HG02970 (cell line): ENCODE measurements at regions not wholly inside any gene's neighbourhood (a gene's known extent, or its start where the extent isn't known, plus 50 kb on each side); places are given as distances from the start of the nearest gene placed in this dataset.

Experiments
- ATAC-seq: cut with Tn5 transposase; IDR thresholded peaks from one replicate; pipeline ENCODE4 v1.9.1; 2021; ENCODE audit warnings: mild to moderate bottlenecking, moderate library complexity, moderate number of reproducible peaks; ENCODE audit not compliant: unreplicated experiment, low FRiP score

DNA sequence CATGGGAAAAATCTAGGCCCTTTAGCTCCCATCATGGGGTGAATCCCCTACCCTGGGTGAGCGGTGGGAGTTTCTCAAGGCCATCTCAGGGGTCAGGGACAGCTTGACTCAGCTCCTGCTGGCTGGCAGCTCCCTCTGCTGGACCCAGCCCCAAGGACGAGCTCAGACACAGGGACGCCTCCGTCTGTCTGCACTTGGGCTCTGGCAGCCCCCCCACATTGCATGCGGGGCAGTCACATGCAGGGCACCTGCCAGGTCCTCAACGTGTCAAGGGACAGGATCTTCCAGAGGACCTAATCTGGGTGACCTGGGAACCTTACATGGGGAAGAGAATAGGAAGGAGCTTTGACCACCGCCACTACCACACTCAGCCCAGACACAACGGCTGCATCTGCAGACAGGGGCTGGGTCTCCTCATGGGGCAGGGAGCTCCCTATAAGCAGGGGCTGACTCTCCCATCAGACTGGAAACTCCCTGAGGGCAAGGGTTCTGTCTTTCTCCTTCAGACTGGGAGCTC lies 173.4 kb downstream of the MRPL14 start:
- no peak for ATAC-seq

DNA sequence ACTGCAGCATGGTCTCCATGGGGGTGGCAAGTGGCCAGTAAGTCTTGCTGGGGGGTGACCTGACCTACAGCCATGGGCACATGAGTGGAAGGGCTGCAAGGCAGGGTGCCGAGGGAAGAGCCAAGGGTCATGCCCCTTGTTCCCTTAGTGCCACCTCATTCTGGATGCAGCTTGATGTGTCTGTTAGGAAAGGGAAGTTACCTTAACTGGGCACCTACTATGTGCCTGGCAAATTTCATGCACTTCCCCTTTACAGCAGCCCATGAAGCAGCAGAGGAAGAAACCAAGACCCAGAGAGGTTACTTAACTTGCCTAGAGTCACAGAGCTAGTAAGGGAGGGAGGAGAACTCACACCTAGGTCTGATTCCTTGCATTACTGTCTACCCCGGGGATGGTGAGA lies 174.0 kb downstream of the MRPL14 start:
- no peak for ATAC-seq

DNA sequence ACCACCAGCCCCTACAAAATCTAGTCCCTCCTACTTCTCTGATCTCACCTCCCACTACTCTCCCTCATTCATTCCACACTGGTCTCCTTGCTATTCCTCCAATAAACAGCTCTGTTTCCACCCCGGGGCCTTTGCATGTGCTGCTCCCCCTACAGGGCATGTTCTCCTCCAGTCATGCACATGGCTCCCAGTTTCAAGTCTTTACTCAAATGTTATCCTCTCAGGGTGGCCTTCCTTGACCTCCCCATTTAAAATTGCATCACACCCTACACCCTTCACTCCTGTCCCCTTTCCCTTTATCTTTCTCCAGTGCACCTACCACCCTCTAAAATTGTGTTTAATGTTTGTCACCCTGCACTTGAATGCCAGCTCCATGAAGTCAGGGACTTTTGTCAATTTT lies 174.5 kb downstream of the MRPL14 start:
- ATAC-seq, result no peak

DNA sequence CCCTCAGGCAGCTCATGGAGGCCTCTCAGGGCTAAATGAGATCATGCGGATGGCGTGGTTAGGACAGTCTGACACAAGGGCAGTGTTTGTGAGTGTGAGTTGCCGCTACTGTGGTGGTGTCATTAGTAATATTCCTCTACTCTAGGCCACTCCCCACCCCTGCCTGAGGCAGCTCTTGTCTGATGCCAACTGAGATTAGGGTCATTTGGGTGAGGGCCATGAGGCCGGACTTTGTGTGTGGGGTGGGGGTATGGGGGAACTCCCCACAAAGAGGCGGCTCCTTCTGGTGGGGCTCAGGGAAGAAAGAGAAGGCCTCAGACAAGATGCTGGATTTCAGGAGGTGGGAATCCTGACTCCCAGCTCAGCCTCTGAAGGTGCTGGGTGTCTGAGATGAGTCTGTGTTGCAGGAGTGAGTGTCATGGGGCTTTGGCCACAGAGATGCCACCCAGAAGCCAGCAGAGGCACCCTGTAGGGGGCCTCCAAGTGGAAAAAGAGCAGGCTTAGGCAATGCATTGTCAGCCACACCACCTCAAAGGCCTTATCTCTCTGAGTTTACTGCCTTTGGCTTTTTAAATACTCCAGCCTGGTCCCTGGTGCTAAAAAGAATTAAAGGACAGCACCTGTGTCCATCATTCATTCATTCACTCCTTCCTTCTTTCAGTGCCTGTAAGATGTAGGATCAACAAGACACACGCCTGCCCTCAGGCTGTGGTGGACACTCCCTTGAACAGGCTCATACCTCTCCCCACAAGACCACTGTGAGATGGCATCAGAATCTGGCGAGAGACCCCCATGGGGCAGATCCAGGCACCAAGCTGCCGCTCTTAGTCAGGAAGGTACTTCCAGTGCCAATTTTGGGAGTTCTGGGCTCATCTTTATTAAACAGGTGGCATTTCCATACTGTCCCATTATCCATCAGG lies 175.2 kb downstream of the MRPL14 start:
- ATAC-seq, result no peak

DNA sequence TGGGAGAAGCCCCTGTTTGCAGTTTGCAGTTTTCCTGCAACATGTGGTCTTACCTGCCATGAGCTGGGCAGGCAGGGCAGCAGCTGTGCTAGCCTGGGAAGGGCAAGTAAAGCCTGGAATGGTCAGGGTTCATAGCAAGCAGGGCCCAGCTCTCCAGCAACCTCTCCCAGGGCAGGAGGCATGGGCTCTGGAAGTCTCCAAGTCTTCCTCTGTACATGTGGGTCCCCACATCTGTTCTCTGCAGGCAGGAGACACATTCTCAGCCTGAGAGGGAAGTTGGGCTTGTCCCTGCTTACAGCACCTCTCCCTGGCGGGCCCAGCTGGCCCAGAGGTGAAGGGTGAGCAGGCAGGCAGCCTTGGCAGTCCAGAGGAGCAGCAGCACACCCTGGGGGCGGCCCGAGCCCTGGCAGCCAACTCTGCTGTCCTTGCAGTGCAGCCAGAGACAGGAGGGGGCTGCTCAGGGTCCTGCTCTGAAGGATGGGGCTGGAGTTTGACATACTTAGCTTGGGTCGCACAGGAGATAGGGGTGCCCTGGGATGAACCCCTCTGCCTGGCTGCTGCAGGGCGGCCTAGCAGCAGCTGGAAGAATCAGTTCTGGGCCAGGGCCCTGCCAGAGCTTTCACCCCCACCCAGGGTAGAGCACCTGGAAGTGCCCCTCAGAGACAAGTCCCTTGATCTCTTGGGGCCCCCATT lies 176.0 kb downstream of the MRPL14 start:
- ATAC-seq, result no peak

DNA sequence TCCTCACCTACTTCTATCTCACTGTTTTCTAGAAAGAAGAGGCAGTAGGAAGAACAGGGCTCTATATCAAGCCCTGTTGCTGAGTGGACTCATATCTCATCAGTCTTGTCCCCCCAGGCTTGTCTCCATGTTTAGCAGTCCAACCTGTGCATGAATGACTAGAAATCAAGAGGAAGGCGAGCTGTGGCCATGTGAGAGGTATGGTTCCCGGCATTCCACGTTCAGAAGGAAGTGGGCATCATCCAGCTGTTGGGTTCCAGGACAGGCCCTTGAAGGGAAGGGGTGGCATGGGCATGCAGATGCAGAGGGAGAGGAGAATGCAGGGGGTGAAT lies 176.6 kb downstream of the MRPL14 start:
- no peak for ATAC-seq

DNA sequence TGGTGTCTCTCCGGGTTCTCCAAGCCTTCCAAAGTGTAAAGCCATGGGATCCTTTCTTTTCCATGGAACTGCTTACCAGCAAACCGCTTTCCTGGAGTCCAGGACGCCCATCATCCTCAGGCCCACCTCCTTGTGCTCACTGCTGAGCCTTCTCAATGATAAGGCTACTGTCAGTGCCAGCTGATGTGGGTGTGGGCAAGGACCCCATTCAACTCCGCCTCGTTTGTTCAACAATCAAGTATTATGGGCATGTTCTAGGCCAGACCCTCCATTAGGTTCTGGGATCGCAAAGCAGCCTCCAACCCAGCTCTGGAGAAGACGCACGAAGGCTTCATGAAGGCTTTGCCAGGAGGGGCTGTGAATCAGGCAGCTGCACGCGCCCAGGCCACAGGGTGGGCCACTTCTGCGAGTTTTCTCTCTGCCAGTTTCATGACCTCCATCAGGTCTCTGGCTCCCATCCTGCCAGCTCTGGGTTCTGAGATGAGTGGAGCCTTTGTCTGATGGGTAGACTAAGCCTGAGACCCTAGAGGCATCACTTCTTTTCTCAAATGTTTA lies 177.1 kb downstream of the MRPL14 start:
- ATAC-seq, result no peak

DNA sequence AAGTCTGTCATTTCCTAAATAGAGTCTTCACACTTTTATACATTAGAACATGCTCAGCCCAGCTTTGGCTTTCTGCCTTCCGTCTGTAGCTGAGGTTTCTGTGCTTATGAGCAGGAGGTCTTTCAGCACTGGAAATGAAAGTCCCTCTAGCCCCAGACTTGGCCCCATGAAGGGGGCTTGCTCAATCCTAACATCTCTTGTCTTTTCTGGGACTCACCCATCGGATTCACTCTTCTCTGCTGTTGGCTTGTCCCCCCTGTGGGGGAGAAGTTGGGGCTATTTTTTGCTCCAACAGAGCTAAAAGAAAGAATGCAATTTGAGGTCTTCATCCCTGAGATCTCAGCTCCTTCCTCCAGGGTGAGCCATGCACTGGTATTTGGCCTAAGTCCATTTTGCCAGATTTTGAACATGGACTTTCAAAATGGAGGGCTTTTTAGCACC lies 177.7 kb downstream of the MRPL14 start:
- ATAC-seq, result no peak

DNA sequence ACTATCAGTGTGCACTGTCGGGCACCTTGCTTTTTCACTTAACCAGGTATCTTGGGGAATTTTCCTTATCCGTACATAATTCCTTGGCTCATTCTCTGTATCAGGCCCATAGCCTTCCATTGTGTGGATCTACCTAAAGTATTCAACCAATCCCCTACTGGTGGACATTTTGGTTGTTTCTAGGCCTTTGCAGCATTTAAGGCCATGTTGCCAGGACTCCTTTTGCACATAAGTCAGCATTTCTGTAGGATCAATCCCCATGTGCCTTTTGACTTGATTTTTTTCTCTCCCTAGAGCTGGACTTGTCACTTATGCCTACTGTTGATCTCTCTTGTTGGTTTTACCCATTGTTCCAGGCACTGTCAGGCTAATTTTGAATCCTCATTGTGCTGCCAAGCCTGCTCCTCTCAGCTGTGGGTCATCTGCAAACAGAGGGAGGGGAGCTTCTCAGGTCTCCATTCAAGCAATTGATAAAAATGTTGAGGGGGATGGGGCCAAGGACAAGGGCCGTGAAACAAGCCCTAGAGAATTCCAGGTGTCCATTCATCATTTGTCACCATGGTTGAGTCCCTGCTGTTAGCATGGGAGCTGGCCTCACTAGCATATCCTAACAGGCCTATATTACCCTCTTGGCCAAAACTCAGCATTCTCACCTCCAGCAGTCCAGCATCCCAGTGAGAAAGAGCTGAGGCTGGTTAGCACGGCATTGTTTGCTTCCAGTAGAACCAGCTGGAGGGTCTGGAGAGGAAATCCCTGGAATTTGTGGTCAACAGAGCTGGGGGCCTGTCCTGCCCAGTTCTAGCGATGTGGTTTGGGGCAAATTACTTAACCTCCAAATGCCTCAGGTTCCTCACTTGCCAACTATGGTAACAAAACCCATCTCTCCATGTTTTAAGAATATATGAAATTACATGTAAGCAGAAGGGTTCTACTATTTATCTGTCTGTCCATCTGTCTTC lies 178.4 kb downstream of the MRPL14 start:
- ATAC-seq, result no peak

DNA sequence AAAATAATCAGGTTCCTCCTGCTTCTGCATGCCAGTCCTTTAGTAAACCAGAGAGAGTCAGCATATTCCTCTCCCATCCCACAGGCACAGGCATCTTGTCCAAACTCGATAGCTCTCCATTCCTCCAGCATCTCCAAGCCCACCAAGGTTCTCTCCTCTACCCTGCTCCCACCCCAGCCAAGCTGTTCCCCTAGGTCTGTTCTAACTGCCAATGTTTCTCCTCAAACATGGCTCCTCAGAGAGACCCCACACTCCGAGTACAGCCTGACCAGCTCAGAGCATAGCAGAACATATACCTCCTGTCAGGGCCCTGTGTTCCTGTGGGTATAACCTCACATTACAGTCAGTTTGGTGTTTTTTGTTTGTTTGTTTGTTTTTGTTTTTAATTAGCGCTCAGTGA lies 177.8 kb downstream of the VEGFA start:
- ATAC-seq, result no peak

DNA sequence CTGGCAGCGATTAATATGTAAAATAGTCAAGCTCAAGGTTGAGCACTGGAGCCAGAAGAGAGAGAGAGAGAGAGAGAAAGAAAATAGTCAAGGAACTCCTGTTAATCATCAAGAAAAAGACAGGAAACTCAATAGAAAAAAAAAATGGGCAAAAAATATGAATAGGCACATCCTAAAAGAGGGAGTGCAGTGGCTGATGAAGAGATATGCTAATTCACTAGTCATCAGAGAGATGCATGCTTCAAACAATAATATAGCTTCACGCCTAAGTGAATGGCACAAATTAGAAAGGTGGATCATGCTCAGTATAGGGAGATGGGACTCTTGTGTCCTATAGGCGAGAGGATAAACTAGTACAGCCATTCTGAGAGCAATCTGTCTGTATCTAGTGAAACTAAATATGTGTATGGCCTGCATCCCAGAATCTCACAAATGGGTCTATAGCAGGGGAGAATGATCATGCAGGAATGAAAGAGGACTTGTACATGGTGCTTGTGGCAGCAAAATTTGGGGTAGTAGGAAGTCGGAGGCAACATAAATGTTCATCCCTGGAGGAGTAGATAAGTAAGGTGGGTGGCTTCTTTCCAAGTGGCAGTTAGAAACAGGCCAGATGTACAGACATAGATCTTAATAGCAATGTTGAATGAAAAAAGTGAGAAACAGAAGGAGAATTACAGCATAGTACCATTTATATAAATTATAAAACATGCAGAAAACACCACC lies 176.8 kb downstream of the VEGFA start:
- no peak for ATAC-seq

DNA sequence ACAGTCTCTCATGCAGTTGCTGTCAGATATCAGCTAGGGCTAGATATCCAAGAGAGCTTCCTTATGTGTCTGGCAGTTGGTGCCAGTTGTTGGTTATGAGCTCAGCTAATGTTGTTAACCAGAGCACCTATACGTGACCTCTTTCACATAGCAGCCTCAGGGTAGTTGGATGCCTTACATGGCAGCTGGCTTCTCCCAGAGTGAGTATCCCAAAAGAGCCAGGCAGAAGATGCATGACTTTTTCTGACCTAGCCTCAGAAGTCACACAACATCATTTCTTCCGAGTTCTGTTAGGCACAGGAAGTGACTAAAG lies 175.7 kb downstream of the VEGFA start:
- ATAC-seq, result no peak

DNA sequence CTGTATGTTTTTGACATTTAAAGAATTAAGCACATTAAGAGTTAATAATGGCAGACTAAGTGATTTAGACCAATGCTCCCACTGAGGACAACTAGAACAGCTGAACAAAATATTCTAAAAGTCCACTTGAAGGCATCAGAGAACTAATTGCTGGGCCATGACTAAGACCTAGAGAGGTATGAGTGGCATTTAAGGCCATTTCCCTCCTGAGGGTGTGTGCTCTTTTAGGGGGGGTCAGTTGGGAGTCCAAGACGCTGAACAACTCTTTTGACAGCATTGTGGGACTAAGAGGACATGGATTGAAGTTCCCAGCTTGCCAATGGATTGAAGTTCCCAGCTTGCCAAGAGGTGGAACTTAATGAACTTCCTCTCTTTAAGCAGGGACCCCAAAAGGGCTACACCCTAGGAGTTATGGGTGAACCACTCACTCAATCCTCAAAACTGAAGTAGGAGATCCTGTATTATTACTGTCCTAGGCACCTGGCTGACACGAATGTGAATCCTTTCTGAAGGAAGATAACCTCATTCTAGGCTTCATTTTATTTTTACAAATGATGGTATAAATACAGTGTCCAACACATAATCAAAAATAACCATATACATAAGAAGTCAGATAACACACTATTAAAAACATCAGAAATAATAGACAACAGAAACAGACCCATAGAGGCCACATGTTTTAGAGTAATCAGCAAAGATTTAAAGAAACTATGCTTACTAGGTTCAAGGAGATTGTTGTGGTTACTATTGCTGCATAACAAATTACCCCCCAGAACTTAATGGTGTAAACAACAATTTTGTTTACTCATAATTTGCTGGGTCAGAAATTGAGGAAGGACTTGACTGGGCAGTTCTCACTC lies 175.1 kb downstream of the VEGFA start:
- ATAC-seq, result no peak

DNA sequence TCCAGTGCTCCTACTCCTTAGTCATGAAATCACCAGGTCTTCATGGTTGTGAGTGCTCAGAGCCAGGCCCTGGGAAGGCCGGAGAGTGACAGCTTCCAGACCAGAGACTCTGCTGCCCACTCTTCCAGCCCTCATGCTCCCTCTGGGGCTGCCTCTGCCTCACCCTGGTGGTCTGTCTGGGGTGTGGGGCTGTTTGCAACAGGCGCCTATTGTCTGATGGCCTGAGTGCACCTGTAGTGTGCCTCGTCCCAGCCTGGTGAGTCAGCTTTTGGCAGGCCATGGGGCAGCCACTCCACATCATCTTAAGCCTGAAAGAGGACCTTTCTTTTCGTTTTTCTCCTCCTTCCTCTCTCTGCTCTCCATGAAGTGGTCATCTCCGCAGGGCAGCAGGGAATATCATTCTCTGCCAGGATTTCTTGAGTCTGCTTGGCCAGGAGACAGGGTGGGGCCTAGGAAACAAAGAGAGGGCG lies 173.8 kb downstream of the VEGFA start:
- no peak for ATAC-seq

DNA sequence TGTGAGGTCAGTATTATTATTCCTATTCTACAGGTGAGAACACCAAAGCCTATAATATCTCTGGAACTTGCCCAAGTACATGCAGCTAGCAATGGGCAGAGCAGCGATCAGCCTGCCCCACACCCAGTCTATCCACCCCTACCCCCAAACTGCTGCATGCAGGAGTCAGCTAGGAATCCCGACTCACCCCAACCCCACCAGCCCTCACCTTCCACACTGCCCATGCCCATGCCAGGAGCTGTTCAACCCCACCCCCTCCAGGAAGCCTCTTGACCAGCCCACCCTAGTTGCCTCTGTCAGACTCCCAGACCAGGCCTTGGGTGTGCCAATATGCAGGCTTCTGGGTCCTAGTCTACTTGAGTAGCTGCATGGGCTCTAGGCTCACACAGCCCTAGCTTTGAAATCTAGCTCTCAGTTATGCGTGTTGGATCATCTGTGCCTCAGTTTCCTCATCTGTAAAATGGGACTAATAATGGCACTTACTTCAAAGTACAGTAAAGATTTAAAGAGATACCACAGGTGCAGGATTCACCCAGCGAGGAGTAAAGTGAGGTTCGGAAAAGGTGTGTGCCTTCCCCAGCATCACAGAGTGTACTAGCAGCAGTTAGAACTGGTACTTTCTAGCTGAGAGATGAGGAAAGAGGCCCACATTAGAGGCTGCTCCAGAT lies 173.2 kb downstream of the VEGFA start:
- no peak for ATAC-seq

DNA sequence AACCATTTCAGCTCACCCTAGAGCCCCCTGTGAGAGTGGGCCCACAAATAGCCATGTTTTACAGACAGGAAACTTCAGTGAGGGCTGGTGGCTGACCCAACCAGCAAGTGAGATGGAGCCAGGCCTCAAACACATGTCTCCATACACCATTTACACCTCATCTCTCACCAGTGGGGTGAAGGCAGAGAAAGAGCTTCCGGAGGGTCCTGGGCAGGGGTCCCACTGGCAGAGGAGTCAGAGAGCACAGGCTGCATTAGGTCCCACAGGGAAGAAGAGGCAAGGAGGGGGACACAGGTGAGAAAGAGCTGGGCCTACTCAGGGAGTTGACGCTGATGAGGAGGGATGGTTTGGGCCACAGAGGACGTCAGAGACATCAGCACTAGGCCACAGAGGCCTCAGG lies 172.6 kb downstream of the VEGFA start:
- ATAC-seq, result no peak

DNA sequence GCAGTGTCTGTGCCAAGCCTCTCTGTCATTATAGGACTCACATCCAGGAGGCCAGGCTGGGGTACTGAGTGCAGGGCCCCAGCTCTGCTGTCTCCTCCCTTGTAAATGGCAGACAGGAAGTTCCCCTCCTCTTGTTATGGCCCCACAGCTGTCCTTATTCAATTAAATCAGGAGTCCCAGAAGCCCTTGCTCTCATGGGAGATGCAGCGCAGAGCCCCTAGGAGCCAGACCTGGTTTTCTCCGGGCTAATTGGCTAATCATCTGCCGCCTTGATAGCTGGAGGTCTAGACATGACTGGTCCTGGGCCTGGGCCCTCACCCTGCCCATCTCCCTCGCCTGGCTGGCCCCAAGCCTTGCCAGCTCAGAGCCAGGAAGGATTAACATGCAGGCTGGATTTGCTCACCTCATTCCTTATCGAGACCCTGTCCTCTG lies 172.0 kb downstream of the VEGFA start:
- no peak for ATAC-seq

DNA sequence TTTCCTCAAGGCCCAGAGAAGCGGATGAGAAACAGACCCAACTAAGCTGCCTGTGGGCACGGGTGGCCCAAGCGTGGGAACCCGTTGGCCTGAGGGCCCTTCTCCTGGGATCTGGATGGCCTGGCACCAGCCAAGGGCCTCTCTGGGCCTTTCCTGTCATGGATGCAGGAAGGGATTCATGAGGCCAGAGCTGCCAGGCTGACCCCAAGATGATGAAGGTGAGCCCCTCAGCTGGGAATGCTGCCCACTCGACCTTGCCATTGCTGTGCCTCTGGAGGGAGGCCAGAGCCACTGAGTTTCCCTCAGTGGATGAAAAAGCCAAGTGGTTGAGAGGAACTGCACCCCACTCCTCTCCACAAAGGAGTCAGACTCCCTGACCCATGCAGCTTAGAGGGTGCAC lies 171.2 kb downstream of the VEGFA start:
- ATAC-seq, result no peak
